ENCODE measurements at regions not wholly inside any gene's neighbourhood (a gene's known extent, or its start where the extent isn't known, plus 50 kb on each side); places are given as distances from the start of the nearest gene placed in this dataset.

- TF ChIP-seq, protein P1, sequence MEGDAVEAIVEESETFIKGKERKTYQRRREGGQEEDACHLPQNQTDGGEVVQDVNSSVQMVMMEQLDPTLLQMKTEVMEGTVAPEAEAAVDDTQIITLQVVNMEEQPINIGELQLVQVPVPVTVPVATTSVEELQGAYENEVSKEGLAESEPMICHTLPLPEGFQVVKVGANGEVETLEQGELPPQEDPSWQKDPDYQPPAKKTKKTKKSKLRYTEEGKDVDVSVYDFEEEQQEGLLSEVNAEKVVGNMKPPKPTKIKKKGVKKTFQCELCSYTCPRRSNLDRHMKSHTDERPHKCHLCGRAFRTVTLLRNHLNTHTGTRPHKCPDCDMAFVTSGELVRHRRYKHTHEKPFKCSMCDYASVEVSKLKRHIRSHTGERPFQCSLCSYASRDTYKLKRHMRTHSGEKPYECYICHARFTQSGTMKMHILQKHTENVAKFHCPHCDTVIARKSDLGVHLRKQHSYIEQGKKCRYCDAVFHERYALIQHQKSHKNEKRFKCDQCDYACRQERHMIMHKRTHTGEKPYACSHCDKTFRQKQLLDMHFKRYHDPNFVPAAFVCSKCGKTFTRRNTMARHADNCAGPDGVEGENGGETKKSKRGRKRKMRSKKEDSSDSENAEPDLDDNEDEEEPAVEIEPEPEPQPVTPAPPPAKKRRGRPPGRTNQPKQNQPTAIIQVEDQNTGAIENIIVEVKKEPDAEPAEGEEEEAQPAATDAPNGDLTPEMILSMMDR (IDR thresholded peaks at IDR 0.05) = no peak
Measured at GRCh38 chr10:60664859-60665258, 113.4 kb upstream of the CDK1 start.

GRCh38 chr10:60663850-60664249, 114.4 kb upstream of the CDK1 start:
- TF ChIP-seq, protein P1 (IDR thresholded peaks at IDR 0.05) = no peak

DNA sequence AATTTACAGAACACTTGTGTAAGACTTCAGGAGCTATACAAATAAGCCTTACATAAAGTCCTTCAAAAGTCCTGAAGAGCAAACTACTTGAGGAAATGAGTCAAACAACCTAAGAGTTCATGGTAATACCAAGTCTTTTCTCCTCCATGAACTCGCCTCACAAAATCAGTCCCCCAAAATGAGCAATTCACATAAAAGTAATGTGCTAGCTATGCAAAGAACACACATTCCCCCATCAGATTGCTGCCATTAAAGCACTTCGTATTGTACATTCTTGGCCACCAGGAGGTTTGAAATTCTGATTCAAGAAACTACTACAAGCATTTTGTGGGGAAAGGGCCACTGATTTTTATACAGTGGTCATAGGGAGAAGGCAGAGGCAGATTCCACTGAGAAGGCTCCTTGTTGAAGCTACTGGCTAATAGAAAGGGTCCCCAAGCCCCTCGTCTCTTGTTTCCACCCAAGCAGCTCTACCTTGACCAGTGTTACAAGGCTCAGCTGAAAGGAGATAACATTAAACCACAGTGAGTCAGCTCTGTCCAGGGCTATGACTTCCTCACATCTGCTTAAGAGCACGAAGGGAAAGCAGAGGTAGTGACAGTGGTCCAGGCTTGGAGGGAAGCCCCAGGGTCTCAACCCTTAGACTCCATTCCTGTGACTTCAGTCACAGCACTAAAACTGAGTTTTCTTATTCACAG, 115.2 kb upstream of the CDK1 start:
- TF ChIP-seq, protein P1 (IDR thresholded peaks at IDR 0.05) = no peak

- TF ChIP-seq, protein P1 (IDR thresholded peaks at IDR 0.05) = no peak
Measured at GRCh38 chr10:60661637-60662036, 116.6 kb upstream of the CDK1 start.

GRCh38 chr10:60660625-60661024, 117.7 kb upstream of the CDK1 start:
- TF ChIP-seq, protein P1 (IDR thresholded peaks at IDR 0.05) = no peak

DNA sequence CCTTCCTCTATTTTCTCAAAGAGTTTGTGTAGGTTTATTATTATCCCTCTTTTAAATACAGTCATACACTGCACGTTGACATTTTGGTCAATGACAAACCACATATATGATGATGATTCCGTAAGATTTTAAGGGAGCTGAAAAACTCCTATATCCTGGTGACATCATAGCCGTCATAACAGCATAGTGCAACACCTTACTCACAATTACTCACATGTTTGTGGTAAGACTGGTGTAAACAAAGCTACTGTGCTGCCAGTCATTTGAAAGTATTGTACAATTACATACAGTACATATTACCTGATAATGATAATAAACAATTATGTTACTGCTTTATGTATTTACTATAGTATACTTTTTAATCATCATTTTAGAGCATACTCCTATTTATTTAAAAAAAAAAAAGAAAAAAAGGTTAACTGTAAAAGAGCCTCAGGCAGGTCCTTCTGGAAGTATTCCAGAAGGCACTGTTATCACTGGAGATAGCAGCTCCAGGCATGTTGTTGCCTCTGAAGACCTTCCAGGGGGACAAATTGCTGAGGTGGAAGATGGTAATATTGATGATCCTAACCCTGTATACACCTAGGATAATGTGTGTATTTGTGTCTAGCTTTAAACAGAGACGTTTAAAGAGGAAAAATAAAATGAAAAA, 123.3 kb upstream of the CDK1 start:
- TF ChIP-seq, protein P1 (IDR thresholded peaks at IDR 0.05) = no peak

DNA sequence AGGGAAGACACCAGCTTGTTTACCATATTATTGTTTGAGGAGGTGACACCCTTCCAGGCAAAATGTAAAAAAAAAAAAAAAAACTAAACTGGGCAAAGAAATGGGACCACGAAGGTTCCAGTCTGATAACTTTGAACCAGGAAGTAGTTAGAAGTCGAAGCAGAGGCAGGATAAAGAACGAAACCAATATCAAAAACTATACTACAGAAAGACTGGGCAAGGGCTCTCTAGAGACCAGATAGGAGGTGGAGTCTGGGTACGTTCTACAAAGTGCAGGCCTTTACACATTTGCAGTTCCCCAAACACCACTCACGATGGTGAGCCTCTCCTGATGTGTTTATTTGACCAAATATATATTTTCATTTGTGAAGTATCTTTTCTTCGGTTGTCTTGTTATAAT, 125.7 kb upstream of the CDK1 start:
- TF ChIP-seq, protein P1 (IDR thresholded peaks at IDR 0.05) = no peak

Measured in LNCAP (cell line).